HL-60 (cell line): ENCODE measurements at regions not wholly inside any gene's neighbourhood (a gene's known extent, or its start where the extent isn't known, plus 50 kb on each side); places are given as distances from the start of the nearest gene placed in this dataset.

Experiments
- DNase-seq, 2 experiments: peaks; one replicate each; pipeline ENCODE4 v3.0.0-alpha.2; 2010 to 2020; ENCODE audit warnings: low read depth in 1 of 2, low spot score in 1 of 2
- H3K27ac ChIP-seq: fragments of 250-450 bp; sonication (Bioruptor Pico); replicated peaks from 2 replicates; pipeline ENCODE4 v1.5.1; 2020; ENCODE audit warnings: mild to moderate bottlenecking, moderate library complexity
- H3K27me3 ChIP-seq: fragments of 250-450 bp; sonication (Bioruptor Pico); 2 replicates; pipeline ENCODE4 v1.5.1; 2021; ENCODE audit warnings: mild to moderate bottlenecking, moderate library complexity; ENCODE audit not compliant: insufficient read depth, poor library complexity, severe bottlenecking
- H3K4me3 ChIP-seq: replicated peaks from 2 replicates; pipeline ENCODE4 v1.5.1; 2011; ENCODE audit warnings: mild to moderate bottlenecking, control low read depth, low read length; ENCODE audit not compliant: insufficient read depth
- GABPA ChIP-seq: IDR thresholded peaks from 2 replicates; pipeline ENCODE4 v1.6.1; 2012; ENCODE audit warnings: low read depth
- POLR2AphosphoS5 ChIP-seq: IDR thresholded peaks from 2 replicates; pipeline ENCODE4 v1.6.1; 2012; ENCODE audit warnings: low read depth
- REST ChIP-seq: IDR thresholded peaks from 2 replicates; pipeline ENCODE4 v1.6.1; 2012; ENCODE audit warnings: low read depth; ENCODE audit not compliant: insufficient replicate concordance
- SPI1 ChIP-seq: IDR thresholded peaks from 2 replicates; pipeline ENCODE4 v1.6.1; 2012; ENCODE audit warnings: low read depth, mild to moderate bottlenecking, borderline replicate concordance
- TF ChIP-seq, protein P1 (sequence below): IDR thresholded peaks from one replicate; pipeline ENCODE4 v1.5.1; 2011; ENCODE audit warnings: low read length, control low read depth, inconsistent platforms; ENCODE audit not compliant: insufficient read depth

GRCh38 chr15:31488437-31489204 lies 162.0 kb downstream of the KLF13 start:
- no peak overlapping the region for H3K27ac ChIP-seq

DNA sequence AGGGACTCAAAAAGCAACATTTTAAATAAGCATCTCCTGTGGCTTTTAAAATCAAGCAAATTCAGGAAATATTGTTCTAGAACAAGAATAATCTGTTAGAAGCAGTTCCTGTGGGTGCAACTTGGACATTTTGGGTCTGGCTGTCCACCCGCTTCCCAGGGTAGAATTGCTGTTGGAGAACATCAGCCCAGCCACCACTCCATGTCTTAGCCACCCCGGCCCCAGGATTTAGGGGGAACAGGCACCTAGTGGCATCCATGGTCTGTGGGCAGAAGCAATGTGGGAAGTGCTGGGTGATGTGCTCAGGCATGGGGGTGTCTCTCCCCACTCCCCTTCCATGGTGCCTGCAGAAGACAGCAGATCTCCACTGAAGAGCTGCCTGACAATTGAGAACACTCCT lies 162.6 kb downstream of the KLF13 start:
- Histone ChIP-seq H3K27me3 (no peaks in the 10 kb centered on the region), H3K4me3 (no peak overlapping the region), H3K27ac (no peak overlapping the region)
- DNase-seq: no peak
- TF ChIP-seq SPI1 (no peak), POLR2AphosphoS5 (no peak), GABPA (no peak), REST (no peak)
- TF ChIP-seq, protein P1, sequence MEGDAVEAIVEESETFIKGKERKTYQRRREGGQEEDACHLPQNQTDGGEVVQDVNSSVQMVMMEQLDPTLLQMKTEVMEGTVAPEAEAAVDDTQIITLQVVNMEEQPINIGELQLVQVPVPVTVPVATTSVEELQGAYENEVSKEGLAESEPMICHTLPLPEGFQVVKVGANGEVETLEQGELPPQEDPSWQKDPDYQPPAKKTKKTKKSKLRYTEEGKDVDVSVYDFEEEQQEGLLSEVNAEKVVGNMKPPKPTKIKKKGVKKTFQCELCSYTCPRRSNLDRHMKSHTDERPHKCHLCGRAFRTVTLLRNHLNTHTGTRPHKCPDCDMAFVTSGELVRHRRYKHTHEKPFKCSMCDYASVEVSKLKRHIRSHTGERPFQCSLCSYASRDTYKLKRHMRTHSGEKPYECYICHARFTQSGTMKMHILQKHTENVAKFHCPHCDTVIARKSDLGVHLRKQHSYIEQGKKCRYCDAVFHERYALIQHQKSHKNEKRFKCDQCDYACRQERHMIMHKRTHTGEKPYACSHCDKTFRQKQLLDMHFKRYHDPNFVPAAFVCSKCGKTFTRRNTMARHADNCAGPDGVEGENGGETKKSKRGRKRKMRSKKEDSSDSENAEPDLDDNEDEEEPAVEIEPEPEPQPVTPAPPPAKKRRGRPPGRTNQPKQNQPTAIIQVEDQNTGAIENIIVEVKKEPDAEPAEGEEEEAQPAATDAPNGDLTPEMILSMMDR: no peak

More at GRCh38 chr15:31488437-31489204, 162.0 kb downstream of the KLF13 start:
- no peak for TF ChIP-seq GABPA
- no peak for TF ChIP-seq REST
- TF ChIP-seq, protein P1: peak; percentile 75
- TF ChIP-seq POLR2AphosphoS5: no peak
- peak; percentile 15; the same call in 1 of the 2 replicates for TF ChIP-seq SPI1
- Histone ChIP-seq H3K27me3 (no peaks in the 10 kb centered on the region), H3K4me3 (no peak overlapping the region)
- DNase-seq: peak; percentile 58 to 69

DNA sequence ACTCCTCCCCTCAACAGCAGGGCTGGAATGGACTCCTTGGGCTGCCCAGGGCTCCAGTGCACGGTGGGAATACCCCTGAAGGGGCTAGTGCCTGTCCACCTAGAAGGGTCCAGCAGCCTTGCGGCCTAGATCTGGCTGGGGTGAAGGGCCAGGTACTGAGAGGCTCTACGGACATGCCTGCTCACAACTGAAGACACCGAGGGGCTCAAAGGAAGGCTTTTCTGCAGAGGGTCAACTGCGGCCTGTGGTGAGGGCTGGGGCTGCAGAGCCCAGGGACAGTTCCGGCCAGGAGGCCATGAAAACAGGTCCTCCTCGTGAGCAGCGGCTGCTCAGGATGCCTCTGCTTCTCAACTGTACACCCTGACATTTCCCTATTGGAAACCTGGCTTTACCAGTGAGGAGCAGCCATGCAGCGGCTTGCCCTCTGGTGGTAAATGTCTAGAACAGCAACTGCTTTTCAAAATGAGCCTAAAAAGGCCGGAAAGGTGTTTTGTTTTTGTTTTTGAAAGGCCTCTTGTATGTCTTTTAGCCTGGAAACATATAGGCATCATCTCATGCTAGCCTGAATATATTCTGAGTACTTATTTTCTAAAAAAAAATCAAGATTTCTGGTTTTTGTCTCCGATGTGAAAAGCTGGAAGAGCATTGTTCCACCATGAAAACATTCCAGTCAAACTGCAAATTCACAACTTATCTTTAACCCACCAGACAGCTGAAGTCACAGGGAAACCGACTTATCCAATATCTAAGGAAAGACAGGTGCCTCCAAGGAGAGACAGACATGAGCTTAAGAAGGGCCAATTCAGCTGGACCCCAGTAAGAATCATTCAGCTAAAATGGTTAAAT lies 163.4 kb downstream of the KLF13 start:
- peak; percentile 27 to 55 for DNase-seq
- no peak for TF ChIP-seq GABPA
- TF ChIP-seq, protein P1: peak; percentile 76
- H3K27ac ChIP-seq: no peak overlapping the region

More for the DNA sequence above, 163.4 kb downstream of the KLF13 start:
- H3K4me3 ChIP-seq: no peak overlapping the region
- H3K27me3 ChIP-seq: no peaks in the 10 kb centered on the region
